ENCODE measurements at regions not wholly inside any gene's neighbourhood (a gene's known extent, or its start where the extent isn't known, plus 50 kb on each side); places are given as distances from the start of the nearest gene placed in this dataset.
"Not testable (repeated sequence)": the region's sequence is repeated elsewhere in the genome, so short reads cannot be mapped to it uniquely, and the experiment has no call there.

DNA sequence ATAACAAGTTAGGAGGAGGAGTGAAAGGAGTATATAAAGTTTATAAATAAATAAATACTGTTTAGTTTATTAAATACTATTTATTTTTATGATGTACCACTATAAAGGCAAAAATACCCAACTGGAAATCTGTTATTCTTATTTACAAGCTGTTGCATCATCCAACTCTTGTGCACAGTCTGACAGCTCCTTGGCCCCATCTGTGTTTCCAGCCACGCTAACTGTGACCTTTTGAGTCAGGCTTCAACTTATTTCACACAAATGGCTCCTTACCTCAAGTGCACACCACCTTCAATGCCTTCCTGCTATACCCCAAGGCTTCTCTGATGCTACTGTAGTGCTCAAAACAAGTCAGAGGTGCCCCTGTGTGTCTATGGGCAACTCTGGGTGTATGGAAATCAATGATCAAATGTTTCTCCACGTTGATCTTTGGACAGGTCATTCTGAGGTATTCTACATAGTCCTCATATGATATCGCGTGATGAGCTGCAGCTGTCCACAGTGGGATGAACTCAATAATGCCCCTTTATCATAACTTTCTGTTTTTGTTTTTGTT lies 303.2 kb upstream of the GRAMD2B start:
- TF ChIP-seq POLR2A (IDR thresholded peaks at IDR 0.05; ENCODE audit: low read length) (no peak), GATA1 (IDR thresholded peaks at IDR 0.05; ENCODE audit: low read depth, low read length) (no peak)
- DNase-seq: peak in 1 of 2 experiments; percentile 33

GRCh38 chr5:126120939-126121338 lies 302.3 kb upstream of the GRAMD2B start:
- TF ChIP-seq GATA1 (IDR thresholded peaks at IDR 0.05; ENCODE audit: low read depth, low read length): no peak
- no peak for TF ChIP-seq POLR2A (IDR thresholded peaks at IDR 0.05; ENCODE audit: low read length)
- no peak for DNase-seq

GRCh38 chr5:126122942-126123341 lies 300.3 kb upstream of the GRAMD2B start:
- no peak for DNase-seq
- TF ChIP-seq POLR2A (IDR thresholded peaks at IDR 0.05; ENCODE audit: low read length) (no peak), GATA1 (IDR thresholded peaks at IDR 0.05; ENCODE audit: low read depth, low read length) (no peak)

DNA sequence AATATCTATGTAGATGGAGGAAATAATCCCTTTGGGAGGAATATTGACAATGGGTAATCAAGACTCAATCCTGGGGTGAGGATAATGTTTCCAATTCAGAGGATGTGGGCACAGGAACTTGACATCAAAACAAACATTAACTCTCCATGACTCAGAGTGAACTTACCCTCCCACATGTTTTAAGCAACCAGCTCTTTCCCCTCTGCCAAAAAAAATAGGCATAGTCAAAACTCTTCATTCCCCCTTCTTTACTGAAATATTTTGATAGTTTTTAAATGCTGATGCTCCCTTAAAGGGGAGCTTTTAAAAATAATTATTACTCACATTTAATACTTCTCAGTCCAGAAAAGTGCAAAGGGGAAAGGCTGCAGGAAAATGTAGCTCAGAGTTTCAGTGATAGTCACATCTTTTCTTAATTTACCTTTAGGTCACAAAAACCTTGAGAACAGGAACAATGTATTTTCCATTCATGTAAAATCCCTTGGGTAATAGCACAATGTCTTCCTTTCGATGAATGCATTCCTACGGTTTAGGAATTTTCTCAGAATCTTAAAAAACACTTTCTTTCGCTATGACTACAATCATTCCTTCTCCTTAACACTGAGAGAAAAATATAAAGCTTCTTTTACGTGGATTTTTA lies 298.4 kb upstream of the GRAMD2B start:
- DNase-seq: no peak
- TF ChIP-seq POLR2A (IDR thresholded peaks at IDR 0.05; ENCODE audit: low read length): no peak
- no peak for TF ChIP-seq GATA1 (IDR thresholded peaks at IDR 0.05; ENCODE audit: low read depth, low read length)

- DNase-seq: no peak
- no peak for TF ChIP-seq POLR2A (IDR thresholded peaks at IDR 0.05; ENCODE audit: low read length)
- no peak for TF ChIP-seq GATA1 (IDR thresholded peaks at IDR 0.05; ENCODE audit: low read depth, low read length)
These were observed 297.8 kb upstream of the GRAMD2B start for GRCh38 chr5:126125407-126125806.

- no peak for DNase-seq
- no peak for TF ChIP-seq POLR2A (IDR thresholded peaks at IDR 0.05; ENCODE audit: low read length)
- TF ChIP-seq GATA1 (IDR thresholded peaks at IDR 0.05; ENCODE audit: low read depth, low read length): no peak
These were observed 296.6 kb upstream of the GRAMD2B start for GRCh38 chr5:126126574-126126973.

DNA sequence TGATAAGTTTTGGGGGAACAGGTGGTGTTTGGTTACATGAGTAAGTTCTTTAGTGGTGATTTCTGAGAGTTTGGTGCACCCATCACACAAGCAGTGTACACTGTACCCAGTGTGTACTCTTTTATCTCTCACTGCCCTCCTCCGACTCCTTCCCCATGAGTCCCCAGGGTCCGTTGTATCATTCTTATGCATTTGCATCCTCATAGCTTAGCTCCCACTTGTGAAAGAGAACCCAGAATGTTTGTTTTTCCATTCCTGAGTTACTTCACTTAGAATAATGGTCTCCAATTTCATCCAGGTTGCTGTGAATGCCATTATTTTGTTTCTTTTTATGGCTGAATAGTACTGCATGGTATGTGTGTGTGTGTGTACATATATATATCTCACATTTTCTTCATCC lies 295.8 kb upstream of the GRAMD2B start:
- not testable (repeated sequence) for DNase-seq

DNA sequence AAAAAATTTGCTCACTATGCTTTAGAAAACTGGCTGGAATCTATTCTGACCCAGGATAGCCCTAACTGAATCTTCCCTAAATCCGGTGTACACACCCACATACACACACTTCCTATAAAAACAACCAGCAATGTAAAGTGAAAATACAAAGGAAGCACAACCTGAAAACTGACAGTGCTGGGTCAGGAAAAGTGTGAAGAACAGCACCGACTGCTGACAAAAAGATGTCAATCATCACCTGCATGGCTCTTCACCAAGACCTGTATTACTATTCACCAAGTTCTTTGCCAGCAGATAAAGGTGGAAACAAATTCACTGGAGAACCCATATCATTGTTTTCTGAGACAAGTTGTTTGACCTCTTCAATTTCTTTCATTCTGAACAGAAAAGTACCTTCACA lies 293.8 kb upstream of the GRAMD2B start:
- TF ChIP-seq POLR2A (IDR thresholded peaks at IDR 0.05; ENCODE audit: low read length) (no peak), GATA1 (IDR thresholded peaks at IDR 0.05; ENCODE audit: low read depth, low read length) (no peak)
- DNase-seq: no peak

GRCh38 chr5:126133424-126133823 lies 289.8 kb upstream of the GRAMD2B start:
- TF ChIP-seq GATA1 (IDR thresholded peaks at IDR 0.05; ENCODE audit: low read depth, low read length) (no peak), POLR2A (IDR thresholded peaks at IDR 0.05; ENCODE audit: low read length) (no peak)
- DNase-seq: no peak

- DNase-seq: no peak
- TF ChIP-seq POLR2A (IDR thresholded peaks at IDR 0.05; ENCODE audit: low read length) (no peak), GATA1 (IDR thresholded peaks at IDR 0.05; ENCODE audit: low read depth, low read length) (no peak)
These were observed 285.3 kb upstream of the GRAMD2B start for GRCh38 chr5:126137891-126138280.

GRCh38 chr5:126138281-126138931 lies 284.8 kb upstream of the GRAMD2B start:
- no peak for TF ChIP-seq POLR2A (IDR thresholded peaks at IDR 0.05; ENCODE audit: low read length)
- TF ChIP-seq GATA1 (IDR thresholded peaks at IDR 0.05; ENCODE audit: low read depth, low read length): no peak
- peak in 1 of 2 experiments; percentile 4 for DNase-seq

DNA sequence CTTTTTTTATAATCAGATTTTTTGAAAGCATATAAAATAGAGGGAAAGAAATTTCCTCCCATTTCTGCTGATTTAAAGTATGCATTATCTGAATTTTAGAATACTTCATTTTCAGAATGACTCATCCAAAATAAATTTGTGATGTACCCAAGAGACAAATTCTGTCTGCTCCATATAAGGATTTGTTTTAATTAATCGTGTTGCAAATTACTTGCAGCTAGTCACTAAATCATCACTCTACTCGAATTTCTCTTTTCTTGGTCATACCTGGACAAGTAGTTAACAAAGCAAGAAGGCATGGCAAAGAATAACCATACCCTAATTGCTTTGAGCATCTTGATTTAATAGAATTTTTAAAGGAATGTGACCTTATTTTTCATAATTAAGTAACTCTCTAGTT lies 284.1 kb upstream of the GRAMD2B start:
- DNase-seq: no peak
- TF ChIP-seq POLR2A (IDR thresholded peaks at IDR 0.05; ENCODE audit: low read length) (no peak), GATA1 (IDR thresholded peaks at IDR 0.05; ENCODE audit: low read depth, low read length) (no peak)

DNA sequence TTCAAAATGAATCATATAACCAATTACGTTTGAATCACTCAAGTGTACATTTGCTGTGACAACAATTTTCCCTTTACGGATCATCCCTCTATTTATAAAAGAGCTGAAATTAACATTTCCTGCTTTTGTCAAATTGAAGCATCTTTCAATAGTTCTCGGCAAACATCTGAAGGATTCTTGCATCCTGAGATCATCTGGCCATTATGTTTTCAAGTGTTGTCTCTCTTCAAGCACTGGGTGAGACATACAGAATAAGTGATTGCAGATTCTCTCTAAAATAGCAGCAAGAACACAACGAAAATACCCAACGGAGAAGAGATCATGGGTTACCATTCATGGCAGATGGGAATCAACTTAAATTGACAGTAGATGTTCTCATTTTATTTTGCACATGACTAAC lies 283.4 kb upstream of the GRAMD2B start:
- no peak for DNase-seq
- TF ChIP-seq POLR2A (IDR thresholded peaks at IDR 0.05; ENCODE audit: low read length) (no peak), GATA1 (IDR thresholded peaks at IDR 0.05; ENCODE audit: low read depth, low read length) (no peak)

DNA sequence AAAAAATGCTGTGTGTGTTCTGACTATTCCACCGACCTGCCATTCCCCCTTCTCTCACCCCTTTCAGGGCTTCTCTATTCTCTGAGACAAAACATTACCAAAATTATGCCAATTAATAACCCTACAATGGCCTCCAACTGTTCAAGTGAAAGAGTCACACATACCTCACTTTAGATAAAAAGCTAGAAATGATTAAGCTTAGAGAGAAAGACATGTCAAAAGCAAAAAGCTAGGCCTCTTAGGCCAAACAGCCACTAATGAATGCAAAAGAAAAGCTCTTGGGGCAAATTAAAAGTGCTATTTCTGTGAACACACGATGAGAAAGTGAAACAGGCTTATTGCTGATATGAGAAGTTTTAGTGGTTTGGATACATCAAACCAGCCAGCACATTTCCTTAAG lies 279.6 kb upstream of the GRAMD2B start:
- TF ChIP-seq GATA1 (IDR thresholded peaks at IDR 0.05; ENCODE audit: low read depth, low read length) (no peak), POLR2A (IDR thresholded peaks at IDR 0.05; ENCODE audit: low read length) (no peak)
- no peak for DNase-seq

DNA sequence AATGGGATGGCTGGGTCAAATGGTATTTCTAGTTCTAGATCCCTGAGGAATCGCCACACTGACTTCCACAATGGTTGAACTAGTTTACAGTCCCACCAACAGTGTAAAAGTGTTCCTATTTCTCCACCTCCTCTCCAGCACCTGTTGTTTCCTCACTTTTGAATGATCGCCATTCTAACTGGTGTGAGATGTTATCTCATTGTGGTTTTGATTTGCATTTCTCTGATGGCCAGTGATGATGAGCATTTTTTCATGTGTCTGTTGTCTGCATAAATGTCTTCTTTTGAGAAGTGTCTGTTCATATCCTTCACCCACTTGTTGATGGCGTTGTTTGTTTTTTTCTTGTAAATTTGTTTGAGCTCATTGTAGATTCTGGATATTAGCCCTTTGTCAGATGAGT lies 272.9 kb upstream of the GRAMD2B start:
- DNase-seq: not testable (repeated sequence)

DNA sequence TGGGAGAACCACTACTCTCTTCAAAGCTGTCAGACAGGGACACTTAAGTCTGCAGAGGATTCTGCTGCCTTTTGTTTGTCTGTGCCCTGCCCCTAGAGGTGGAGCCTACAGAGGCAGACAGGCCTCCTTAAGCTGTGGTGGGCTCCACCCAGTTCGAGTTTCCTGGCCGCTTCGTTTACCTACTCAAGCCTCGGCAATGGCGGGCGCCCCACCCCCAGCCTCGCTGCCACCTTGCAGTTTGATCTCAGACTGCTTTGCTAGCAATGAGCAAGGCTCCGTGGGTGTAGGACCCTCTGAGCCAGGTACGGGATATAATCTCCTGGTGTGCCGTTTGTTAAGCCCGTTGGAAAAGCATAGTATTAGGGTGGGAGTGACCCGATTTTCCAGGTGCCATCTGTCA lies 267.9 kb upstream of the GRAMD2B start:
- DNase-seq: not testable (repeated sequence)

All from erythroblast (primary cell).